NOMO-1 (cell line): ENCODE measurements at regions not wholly inside any gene's neighbourhood (a gene's known extent, or its start where the extent isn't known, plus 50 kb on each side); places are given as distances from the start of the nearest gene placed in this dataset.

Experiments
- DNase-seq, 2 experiments: peaks; one replicate each; lab custom pipeline; 2025; ENCODE audit not compliant: unreplicated experiment in 2 of 2; lab: John Stamatoyannopoulos, UW

GRCh38 chr5:56342616-56343015 lies 109.5 kb upstream of the ANKRD55 start:
- DNase-seq, result no peak

- no peak for DNase-seq
Measured at GRCh38 chr5:56340196-56340980, 107.3 kb upstream of the ANKRD55 start.

GRCh38 chr5:56339732-56340131 lies 106.6 kb upstream of the ANKRD55 start:
- no peak for DNase-seq

- no peak for DNase-seq
Measured at GRCh38 chr5:56337715-56338319, 104.7 kb upstream of the ANKRD55 start.

GRCh38 chr5:56335212-56335611 lies 102.1 kb upstream of the ANKRD55 start:
- no peak for DNase-seq

DNA sequence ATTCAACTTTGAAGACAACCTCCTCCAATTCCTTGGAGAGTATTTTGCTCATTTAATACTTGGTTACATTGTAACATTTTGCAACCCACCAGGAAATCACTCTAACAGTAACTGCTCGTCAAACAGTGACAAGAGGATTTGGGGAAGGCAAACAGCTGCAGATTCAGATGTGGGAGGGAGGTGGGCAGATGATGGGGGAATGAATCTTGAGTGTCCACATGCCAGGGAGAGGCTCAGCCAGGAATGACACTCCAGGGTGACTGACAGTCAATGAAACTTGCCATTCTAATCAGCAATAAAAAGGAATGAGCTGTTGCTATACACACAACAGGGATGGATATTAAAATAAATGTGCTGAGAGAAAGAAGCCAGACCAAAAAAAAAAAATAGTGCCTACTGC lies 97.7 kb upstream of the ANKRD55 start:
- no peak for DNase-seq

DNA sequence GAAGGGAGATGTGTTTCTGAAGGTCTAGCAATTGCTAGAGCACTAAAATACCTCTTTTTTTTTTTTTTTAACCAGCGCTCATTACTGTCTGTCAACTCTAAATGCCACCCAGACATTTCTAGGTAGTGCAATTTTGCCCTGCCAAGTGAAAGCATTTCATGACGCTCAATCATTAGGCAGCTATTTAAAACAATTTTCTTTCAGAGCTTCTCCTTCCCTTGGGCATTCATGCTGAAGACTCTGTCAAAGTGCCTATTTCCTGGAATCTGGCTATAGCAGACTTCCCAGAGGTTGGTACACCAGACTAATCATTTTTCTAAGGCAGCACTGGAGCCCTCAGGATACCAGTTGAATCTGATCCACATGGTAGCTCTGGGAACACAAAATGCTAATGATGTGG lies 97.0 kb upstream of the ANKRD55 start:
- no peak for DNase-seq

DNA sequence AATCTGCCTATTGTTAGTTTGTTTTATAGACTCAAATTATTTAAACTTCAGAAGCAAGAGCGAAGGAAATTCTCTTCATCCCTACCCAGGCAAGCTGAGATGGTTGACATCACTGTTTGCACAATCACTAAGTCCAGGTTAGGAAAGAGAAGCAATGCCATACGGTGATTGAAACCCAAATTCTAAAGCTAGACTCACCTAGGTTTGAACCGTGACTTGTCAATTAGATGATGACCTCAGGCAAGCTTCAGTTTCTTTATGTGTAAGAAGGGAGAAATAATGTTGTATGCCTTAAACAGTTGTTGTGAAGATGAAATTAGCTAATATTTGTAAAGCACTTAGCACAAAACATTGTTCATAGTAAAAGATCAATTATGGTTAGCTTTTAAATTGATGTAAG lies 96.5 kb upstream of the ANKRD55 start:
- no peak for DNase-seq

- DNase-seq, result no peak
Measured at GRCh38 chr5:56328753-56329560, 95.8 kb upstream of the ANKRD55 start.

DNA sequence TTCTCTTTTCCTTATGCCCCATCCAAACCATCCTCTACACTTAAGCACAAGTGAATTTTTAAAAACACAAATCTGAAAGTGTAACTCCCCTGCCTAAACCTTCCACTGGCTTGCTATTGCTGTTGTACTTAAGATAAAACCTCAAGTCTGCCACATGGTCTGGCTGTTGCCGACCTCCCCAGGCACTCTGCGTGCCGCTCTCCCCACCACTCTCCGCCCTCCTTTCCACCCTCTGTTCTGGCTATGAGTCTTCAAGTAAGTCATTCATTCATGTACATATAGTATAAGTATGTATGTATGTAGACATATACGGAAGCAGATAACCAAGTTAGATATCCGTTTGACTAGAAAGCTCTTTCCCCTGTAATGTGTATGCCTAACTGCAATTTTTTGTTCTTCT lies 94.7 kb upstream of the ANKRD55 start:
- DNase-seq, result no peak

DNA sequence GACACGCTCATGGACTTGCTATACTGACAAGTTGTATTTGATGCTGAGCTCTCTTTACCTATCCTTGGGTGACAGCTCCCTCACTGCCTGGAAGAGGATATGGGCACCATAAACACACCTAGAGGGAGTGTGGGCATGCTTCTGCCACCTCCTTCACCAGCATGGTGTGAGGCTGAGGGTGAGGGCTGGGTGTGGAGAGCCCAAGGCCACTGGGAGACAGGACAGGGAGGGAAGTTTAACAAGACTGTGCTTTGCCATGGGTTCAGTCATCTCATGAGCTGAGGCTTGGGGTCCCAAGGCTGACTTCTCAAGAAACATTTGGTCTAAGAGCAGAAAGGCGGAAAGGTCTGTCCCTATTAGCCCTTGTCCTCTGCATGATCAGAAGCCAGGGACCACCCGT lies 93.6 kb upstream of the ANKRD55 start:
- DNase-seq, result no peak

DNA sequence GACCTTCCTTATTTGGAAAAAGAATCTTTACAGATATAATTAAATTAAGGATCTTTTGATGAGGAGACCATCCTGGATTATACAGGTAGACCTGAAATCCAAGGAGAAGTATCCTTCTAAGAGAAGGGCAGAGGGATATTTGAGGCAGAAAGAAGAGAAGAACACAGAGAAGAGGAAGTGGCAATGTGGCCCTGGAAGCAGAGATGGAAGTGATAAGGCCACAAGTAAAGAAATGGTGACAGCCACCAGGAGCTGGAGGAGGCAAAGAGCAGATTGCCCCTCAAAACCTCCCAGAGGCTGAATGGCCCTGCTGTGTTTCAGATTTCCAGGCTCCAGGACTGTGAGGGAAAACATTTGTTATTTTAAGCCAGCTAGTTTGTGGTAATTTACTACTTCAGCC lies 93.0 kb upstream of the ANKRD55 start:
- DNase-seq, result no peak

GRCh38 chr5:56325039-56325438 lies 91.9 kb upstream of the ANKRD55 start:
- no peak for DNase-seq

GRCh38 chr5:56323505-56323904 lies 90.4 kb upstream of the ANKRD55 start:
- DNase-seq, result no peak

DNA sequence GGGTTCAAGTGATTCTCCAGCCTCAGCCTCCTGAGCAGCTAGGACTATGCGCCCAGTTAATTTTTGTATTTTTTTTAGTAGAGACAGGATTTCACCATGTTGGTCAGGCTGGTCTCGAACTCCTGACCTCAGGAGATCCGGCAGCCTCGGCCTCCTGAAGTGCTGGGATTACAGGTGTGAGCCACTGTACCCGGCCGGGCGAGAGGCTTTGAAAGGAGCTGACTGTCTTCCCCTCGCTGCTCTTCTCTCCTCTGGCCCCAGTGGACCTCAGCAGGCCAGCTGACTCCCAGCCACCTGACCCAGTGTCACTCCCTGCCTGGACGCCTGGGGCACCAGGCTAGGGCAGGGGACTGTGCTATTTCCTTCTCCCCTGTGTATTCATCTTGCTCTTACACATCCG lies 89.5 kb upstream of the ANKRD55 start:
- no peak for DNase-seq

- DNase-seq, result no peak
Measured at GRCh38 chr5:56321236-56321881, 88.2 kb upstream of the ANKRD55 start.

GRCh38 chr5:56320686-56321085 lies 87.6 kb upstream of the ANKRD55 start:
- no peak for DNase-seq

DNA sequence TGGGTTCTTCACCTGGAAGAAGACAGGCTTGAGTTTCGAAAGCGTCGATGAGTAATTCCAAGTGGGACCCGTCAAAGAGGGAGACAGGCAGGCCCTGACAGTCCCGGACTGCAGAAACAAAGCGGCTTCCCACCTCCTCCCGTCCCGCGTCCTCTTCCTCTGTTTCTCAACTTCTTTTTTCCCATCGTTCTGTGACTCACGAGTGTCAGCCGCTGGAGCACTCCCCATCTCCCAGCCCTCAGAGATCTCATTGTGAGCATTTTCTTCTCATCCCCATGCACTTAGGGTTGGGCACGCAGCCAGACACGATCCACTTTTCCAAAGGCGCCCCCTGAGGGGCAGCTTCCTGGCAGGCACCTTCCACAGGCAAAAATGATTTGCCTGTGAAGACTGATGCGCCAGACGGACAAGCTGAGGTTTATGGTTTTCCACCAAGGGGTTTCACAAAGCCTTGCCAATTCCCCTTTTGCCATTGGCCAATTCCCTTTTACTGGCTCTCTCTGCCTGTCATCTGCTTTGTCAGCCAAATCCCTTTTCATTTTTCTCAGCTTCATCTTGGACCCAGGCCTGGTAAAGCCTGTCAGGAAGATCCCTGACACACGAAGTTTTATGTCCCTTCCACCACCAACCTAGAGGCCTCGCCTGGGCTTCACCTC lies 86.5 kb upstream of the ANKRD55 start:
- DNase-seq, result no peak

GRCh38 chr5:56317923-56318561 lies 84.9 kb upstream of the ANKRD55 start:
- no peak for DNase-seq

DNA sequence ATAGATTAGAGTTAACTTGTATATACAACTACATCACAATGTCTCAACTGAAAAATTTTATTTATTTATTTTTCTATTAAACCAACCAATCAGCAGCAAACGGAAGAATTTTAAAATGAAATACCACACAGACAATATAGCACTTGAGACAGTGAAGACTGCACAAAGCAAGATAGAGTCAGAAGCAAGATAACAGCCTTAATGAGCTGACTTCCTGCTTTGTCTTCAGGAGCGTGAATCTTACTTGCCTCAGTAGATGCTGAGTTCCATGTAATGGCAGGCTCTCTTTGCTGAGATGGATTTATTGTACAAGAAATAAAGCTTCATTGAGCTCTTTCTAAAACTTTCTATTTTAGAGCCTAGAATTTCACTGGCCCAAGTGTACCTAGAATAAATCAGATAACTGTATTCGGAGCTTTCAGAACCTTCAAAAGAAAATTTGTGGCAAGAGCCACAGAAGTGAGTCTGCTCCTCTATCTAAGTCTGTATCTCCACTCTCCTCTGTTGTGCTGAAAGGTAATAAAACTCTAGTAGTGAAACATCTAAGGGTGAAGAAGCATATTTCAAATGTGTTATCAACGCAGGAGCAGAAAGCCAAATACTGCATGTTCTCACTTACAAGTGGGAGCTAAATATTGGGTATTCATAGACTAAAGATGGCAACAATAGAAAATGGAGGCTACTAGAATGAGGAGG lies 83.3 kb upstream of the ANKRD55 start:
- no peak for DNase-seq
